ENCODE measurements at regions not wholly inside any gene's neighbourhood (a gene's known extent, or its start where the extent isn't known, plus 50 kb on each side); places are given as distances from the start of the nearest gene placed in this dataset.

DNA sequence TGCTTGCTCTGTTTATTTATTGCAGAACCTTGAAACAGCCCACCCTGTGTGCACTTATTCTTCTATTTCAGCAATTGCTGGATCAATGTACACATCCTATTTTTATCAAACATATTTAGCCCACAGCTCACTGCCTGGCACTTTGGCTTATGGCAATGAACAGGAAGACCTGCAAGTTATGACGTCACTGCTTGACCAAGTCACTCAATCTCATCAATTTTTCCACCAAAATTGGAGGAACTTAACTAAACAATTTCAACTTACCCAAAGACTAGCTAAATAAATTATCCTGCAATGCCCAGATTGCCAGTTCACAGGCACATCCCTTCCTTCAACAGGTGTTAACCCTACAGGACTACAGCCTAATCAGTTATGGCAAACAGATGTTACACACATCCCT, 89.3 kb downstream of the FSCB start (continued):
- no peak for TF ChIP-seq RFX5 (IDR thresholded peaks at IDR 0.05; ENCODE audit: low read length)
- no peak for TF ChIP-seq NRF1 (IDR thresholded peaks at IDR 0.05; ENCODE audit: low read depth, low read length)

DNA sequence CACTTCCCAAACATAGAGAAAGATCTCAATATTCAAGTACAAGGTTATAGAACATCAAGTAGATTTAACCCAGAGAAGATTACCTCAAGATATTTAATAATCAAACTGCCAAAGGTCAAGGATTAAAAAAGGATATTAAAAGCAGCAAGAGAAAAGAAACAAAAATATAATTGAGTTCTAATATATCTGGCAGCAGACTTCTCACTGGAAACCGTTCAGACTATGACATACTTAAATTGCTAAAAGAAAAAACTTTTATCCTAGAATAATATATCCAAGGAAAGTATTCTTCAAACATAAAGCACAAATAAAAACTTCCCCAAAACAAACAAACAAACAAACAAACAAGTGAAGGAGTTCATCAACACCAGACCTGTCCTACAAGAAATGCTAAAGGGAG, 92.4 kb downstream of the FSCB start:
- Histone ChIP-seq H3K4me1 (ENCODE audit: control insufficient read depth in 1 of 2, insufficient read depth in 2 of 2, low read depth in 1 of 2, low read length in 1 of 2) (no peaks in the 10 kb centered on the region), H3K4me3 (ENCODE audit: low read depth in 2 of 2, low read length in 1 of 2) (no peak overlapping the region), H2AFZ (ENCODE audit: low read depth) (no peak overlapping the region), H3F3A (replicated peaks; ENCODE audit: insufficient read depth) (no peaks in the 10 kb centered on the region), H3K27me3 (ENCODE audit: insufficient read depth) (no peaks in the 10 kb centered on the region), H3K79me2 (ENCODE audit: insufficient read depth) (no peaks in the 10 kb centered on the region), H3K27ac (ENCODE audit: low read depth in 2 of 2, low read length in 1 of 2) (no peak overlapping the region), H4K20me1 (ENCODE audit: insufficient read depth) (no peaks in the 10 kb centered on the region), H3K9me3 (no peaks in the 10 kb centered on the region), H3K36me3 (replicated peaks in 1 of 2; ENCODE audit: control insufficient read depth in 1 of 2, insufficient read depth in 2 of 2, low read length in 1 of 2) (no peaks in the 10 kb centered on the region), H3K4me2 (no peak overlapping the region), H3K9ac (no peak overlapping the region), H3K9me2 (no peaks in the 10 kb centered on the region)
- CTCF ChIA-PET = no interaction called here
- POLR2A ChIA-PET = no interaction called here
- DNase-seq = no peak
- whole genome bisulfite sequencing (ENCODE audit: low lambda C conversion rate) = 0% methylated on average over 1 of the region's 1 CpG
- no peak for TF ChIP-seq IRF3 (IDR thresholded peaks at IDR 0.05; ENCODE audit: low read depth, low read length)
- TF ChIP-seq FOXM1 (IDR thresholded peaks at IDR 0.05; ENCODE audit: low read depth) = no peak
- no peak for TF ChIP-seq GATA2 (CRISPR knock-in tag; IDR thresholded peaks at IDR 0.05)
- TF ChIP-seq POLR2AphosphoS5 (IDR thresholded peaks at IDR 0.05; ENCODE audit: low read depth, low read length) = no peak
- TF ChIP-seq, protein P1, sequence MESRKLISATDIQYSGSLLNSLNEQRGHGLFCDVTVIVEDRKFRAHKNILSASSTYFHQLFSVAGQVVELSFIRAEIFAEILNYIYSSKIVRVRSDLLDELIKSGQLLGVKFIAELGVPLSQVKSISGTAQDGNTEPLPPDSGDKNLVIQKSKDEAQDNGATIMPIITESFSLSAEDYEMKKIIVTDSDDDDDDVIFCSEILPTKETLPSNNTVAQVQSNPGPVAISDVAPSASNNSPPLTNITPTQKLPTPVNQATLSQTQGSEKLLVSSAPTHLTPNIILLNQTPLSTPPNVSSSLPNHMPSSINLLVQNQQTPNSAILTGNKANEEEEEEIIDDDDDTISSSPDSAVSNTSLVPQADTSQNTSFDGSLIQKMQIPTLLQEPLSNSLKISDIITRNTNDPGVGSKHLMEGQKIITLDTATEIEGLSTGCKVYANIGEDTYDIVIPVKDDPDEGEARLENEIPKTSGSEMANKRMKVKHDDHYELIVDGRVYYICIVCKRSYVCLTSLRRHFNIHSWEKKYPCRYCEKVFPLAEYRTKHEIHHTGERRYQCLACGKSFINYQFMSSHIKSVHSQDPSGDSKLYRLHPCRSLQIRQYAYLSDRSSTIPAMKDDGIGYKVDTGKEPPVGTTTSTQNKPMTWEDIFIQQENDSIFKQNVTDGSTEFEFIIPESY (IDR thresholded peaks at IDR 0.05; ENCODE audit: borderline replicate concordance, low read depth) = no peak
- no peak for TF ChIP-seq SMC3 (IDR thresholded peaks at IDR 0.05; ENCODE audit: low read depth, low read length)
- no peak for TF ChIP-seq RCOR1 (IDR thresholded peaks at IDR 0.05; ENCODE audit: low read length)
- no peak for TF ChIP-seq EP300 (IDR thresholded peaks at IDR 0.05; ENCODE audit: borderline replicate concordance in 1 of 2, low read depth in 1 of 2, low read length in 1 of 2)
- no peak for TF ChIP-seq FOXJ3 (CRISPR knock-in tag; IDR thresholded peaks at IDR 0.05)
- no peak for TF ChIP-seq ELF1 (IDR thresholded peaks at IDR 0.05)
- TF ChIP-seq RXRA (IDR thresholded peaks at IDR 0.05; ENCODE audit: borderline replicate concordance, low read depth) = no peak
- TF ChIP-seq MXI1 (IDR thresholded peaks at IDR 0.05; ENCODE audit: low read depth, low read length) = no peak

Data from SK-N-SH (cell line).